Cardiac fibroblast (primary cell): ENCODE measurements at regions not wholly inside any gene's neighbourhood (a gene's known extent, or its start where the extent isn't known, plus 50 kb on each side); places are given as distances from the start of the nearest gene placed in this dataset.
A peak's percentile ranks its signal among the peaks of the same experiment; 100 is the strongest.

ENCODE experiments used
- DNase-seq, 2 donors: peaks; one replicate each; pipeline versions ENCODE4 v3.0.0 to v3.0.0-alpha.2; 2010; ENCODE audit warnings: low read depth in 2 of 2
- H3K4me3 ChIP-seq, 2 donors: replicated peaks in 1 of 2; 1 replicate in 1 of 2; 2 replicates in 1 of 2; pipeline ENCODE4 v1.5.1; 2011; ENCODE audit warnings: low read depth in 2 of 2, low read length in 2 of 2, mild to moderate bottlenecking in 2 of 2, moderate library complexity in 1 of 2
- TF ChIP-seq, protein P1 (sequence below): IDR thresholded peaks from one replicate; pipeline ENCODE4 v1.5.1; 2011; ENCODE audit warnings: low read depth, mild to moderate bottlenecking, low read length, inconsistent platforms

DNA sequence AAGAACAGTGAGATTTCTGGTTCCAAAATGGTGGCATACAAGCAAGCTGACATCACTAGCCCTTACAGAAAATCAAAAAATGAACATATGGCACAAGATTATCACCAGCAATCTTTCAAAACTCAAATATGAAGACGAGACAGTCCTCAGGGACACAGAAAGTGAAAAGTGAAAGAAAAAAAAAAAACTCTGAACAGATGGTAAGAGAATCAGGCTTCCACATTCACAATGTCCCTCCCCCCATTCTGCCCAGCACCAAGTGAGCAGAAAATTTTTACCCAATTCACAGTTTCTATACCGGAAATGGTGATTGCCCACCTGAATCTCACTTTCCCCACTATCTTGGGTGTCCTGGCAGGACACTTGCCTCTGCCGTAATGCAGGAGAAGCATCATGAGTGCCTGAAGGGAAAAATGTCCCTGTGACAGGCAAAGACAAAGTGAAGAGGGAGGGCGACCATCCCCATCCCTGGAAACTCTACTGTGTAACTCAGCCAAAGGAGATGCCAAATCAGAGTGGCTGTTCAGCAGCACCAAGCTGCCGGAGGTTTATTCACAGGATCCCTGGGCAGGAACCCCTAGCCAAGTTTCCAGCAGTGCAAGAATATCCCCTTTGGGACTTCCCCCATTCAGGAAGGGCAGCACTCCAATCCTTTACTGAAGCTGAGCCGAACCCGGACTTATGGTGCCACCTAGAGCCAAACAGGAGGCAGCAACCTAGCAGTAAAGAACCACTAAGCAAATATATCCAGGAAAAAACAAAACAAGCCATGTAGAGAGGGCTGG, 312.2 kb downstream of the LRATD1 start:
- DNase-seq = peak in 1 of 2 donors; percentile 40
- TF ChIP-seq, protein P1, sequence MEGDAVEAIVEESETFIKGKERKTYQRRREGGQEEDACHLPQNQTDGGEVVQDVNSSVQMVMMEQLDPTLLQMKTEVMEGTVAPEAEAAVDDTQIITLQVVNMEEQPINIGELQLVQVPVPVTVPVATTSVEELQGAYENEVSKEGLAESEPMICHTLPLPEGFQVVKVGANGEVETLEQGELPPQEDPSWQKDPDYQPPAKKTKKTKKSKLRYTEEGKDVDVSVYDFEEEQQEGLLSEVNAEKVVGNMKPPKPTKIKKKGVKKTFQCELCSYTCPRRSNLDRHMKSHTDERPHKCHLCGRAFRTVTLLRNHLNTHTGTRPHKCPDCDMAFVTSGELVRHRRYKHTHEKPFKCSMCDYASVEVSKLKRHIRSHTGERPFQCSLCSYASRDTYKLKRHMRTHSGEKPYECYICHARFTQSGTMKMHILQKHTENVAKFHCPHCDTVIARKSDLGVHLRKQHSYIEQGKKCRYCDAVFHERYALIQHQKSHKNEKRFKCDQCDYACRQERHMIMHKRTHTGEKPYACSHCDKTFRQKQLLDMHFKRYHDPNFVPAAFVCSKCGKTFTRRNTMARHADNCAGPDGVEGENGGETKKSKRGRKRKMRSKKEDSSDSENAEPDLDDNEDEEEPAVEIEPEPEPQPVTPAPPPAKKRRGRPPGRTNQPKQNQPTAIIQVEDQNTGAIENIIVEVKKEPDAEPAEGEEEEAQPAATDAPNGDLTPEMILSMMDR = peak; percentile 36
- no peak overlapping the region for H3K4me3 ChIP-seq

DNA sequence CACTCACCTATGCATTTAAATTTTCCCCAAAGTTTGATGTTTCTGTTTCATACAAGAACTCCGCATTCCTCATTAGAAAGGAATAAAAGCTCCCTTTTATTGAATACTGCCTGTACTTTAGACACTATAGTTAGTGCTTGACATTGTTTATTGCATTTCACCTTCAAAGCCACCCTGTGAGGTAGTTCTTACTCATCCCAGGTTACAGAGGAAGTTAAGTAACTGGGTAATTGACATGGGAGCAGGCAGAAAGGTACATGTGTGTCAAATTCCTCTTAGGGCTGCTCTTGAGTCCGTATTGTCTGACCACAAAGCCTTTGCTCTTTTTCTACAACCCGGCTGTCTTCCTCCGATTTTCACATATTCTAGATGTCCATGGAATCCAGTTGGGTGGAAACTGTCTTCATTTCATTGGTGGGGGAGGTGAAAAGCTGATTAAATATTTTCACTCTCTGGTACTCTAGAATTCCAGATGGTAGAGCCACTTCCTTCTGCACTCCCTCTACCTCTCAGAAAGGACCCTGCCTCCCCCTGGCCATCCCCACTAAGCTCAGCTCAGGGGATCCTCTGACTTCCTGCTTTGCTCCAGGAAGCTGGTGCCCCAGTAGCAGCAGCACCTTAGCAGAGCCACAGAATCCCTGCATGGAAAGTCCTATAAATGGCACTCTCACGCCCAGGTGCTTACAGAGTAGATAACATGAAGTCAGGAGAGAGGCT, 319.2 kb downstream of the LRATD1 start:
- H3K4me3 ChIP-seq = no peak overlapping the region
- TF ChIP-seq, protein P1 = no peak
- DNase-seq = no peak

DNA sequence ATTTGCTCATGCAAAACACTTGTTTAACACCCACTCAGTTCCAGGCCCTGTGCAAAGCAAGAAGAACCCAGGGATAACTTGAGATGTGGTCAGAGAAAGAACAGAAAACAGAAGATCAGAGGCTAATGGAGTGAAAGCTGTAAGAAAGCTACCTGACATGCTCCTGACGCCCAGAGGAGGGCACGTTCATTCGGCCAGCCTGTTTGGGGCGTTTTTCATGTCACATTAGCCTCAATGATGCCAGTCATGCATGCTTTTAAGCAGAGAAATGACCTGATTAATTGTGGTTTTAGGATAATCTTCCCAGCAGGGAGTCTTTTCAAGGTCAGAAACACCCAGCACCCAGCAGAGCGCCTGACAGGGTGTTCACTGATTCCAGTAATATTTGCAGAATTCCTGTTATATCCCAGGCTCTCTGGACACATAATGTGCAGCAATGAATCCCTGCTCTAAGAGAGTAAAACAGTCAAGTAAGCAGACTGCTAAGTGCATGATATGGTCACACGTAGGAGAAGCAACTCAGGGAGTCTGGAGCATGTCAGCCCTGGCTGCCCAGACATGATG, 320.0 kb downstream of the LRATD1 start:
- H3K4me3 ChIP-seq = no peak overlapping the region
- DNase-seq = no peak
- TF ChIP-seq, protein P1 = no peak

DNA sequence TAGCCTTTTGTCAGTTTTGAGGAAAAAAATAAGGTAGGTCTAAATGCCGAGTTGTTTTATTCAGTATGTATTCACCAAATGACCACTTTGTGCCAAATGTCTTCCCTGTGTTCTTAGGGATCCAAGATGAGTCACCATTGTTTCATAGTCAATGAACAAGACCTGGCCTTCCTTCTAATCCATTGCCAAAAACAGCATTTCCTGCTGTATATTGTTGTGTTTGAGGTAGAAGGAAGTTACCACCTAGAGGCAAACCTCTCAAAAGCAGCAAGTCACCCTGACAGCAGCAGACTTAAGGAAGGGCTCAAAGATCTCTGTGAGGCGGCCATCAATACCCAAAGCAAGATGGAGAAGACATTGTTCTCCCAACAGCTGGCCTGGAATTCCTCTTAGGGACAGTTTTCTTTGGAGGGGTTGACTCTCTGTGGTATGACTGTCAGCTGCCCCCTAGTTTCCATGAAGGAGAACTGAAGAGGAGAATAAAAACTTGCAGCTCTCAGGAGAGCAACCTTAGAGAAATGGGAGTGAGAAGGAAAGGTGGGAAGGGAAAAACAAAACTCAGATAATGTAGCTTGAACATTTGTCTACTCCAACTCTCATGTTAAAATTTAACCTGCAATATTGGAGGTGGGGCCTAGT, 328.3 kb downstream of the LRATD1 start:
- H3K4me3 ChIP-seq = no peak overlapping the region
- TF ChIP-seq, protein P1 = no peak
- no peak for DNase-seq

DNA sequence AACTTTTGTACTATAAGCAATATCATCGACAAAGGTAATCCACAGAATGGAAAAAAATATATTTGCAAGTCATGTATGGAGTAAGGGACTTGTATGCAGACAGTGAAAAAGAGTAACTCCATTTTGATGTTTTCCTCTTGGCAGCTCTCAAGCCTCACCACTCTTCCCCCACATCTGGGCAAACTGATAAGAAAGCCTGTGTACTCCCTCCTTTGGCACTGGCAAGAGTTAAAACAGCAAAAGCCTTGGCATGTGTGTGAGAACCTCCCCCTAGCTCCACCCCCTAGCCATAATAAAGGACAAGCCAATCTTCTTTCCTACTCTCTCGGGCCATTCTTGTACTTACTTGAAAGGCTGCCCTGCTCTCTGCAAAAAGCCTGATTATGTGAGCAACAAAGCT, 335.2 kb downstream of the LRATD1 start:
- TF ChIP-seq, protein P1 = no peak

DNA sequence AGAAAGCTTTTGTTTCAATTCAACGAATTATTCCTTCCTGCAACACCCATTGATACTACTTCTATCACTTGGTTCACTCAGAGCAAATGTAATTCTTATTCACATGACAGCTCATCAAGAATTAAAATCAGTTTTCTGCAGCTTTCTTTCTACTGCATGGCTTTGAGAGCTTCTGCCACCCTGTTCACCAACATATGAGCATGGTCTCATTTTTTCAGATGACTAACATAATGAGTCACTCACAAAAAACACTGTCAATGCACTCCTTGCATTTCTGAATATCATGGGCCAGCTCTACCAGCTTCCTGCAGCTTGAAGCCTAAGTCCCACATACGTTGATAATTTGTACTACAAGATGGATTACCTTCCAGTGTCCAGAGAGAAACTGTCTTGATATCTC, 342.9 kb downstream of the LRATD1 start:
- no peak for DNase-seq
- no peak overlapping the region for H3K4me3 ChIP-seq
- TF ChIP-seq, protein P1 = no peak

More for the DNA sequence above, 335.2 kb downstream of the LRATD1 start:
- H3K4me3 ChIP-seq = no peak overlapping the region
- no peak for DNase-seq
